ENCODE measurements at regions not wholly inside any gene's neighbourhood (a gene's known extent, or its start where the extent isn't known, plus 50 kb on each side); places are given as distances from the start of the nearest gene placed in this dataset.
"Not testable (repeated sequence)": the region's sequence is repeated elsewhere in the genome, so short reads cannot be mapped to it uniquely, and the experiment has no call there.

GRCh38 chr9:40907657-40908624, 220.5 kb downstream of the FOXD4L6 start:
- Histone ChIP-seq H3K4me3 (ENCODE audit: low read length) (no peak overlapping the region), H3K27me3 (ENCODE audit: control insufficient read depth in 2 of 2, insufficient read depth in 2 of 2, low read length in 2 of 2) (no peaks in the 10 kb centered on the region), H3K9me3 (ENCODE audit: control insufficient read depth in 2 of 3, low read length in 3 of 3) (peaks cover 5 to 84% (median 23%) of the 10 kb centered on the region in 3 experiments), H3K4me1 (ENCODE audit: control insufficient read depth in 2 of 2, insufficient read depth in 2 of 2, low read length in 2 of 2) (no peaks in the 10 kb centered on the region), H3K27ac (ENCODE audit: low read depth, low read length) (no peak overlapping the region), H3K36me3 (ENCODE audit: control insufficient read depth in 2 of 3, insufficient read depth in 3 of 3, low read length in 3 of 3) (no peaks in the 10 kb centered on the region)
- ChIA-PET POLR2A (no interaction called here), CTCF (no interaction called here)
- ATAC-seq, result no peak
- Mint-ChIP-seq H3K36me3 (peaks cover 0 to 55% (median 23%) of the 10 kb centered on the region in 5 donors), H3K4me1 (no peaks in the 10 kb centered on the region), H3K4me3 (no peak overlapping the region), H3K9me3 (peaks cover 4 to 100% (median 91%) of the 10 kb centered on the region in 11 donors), H3K27me3 (peaks cover 0 to 11% (median 10%) of the 10 kb centered on the region in 5 donors), H3K27ac (no peak overlapping the region)
- DNase-seq, result no peak
- intact Hi-C loops (cut with micrococcal nuclease), result no loop called here

DNA sequence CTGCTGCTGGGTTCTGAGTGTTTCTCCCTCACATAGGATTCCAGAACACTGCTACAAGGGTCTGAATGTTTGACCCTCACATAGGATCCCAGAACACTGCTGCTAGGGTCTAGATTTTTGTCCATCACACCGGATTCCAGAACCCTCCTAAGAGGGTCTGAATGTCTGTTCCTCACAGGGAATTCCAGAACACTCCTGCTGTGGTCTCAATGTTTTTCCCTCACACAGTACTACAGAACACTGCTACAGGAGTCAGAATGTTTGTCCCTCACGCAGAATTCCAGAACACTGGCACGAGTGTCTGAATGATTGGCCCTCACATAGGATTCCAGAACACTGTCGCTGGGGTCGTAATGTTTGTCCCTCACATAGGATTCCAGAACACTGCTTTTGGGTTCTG, 221.6 kb downstream of the FOXD4L6 start:
- POLR2A ChIA-PET; H3K36me3 ChIP-seq (ENCODE audit: control insufficient read depth in 2 of 3, insufficient read depth in 3 of 3, low read length in 3 of 3); CTCF ChIA-PET; H3K27ac ChIP-seq (ENCODE audit: low read depth, low read length); H3K27me3 ChIP-seq (ENCODE audit: control insufficient read depth in 2 of 2, insufficient read depth in 2 of 2, low read length in 2 of 2); H3K4me1 ChIP-seq (ENCODE audit: control insufficient read depth in 2 of 2, insufficient read depth in 2 of 2, low read length in 2 of 2); intact Hi-C loops (cut with micrococcal nuclease); H3K4me3 Mint-ChIP-seq; DNase-seq; H3K4me1 Mint-ChIP-seq; H3K27ac Mint-ChIP-seq; H3K4me3 ChIP-seq (ENCODE audit: low read length): not testable (repeated sequence)
- H3K9me3 ChIP-seq (ENCODE audit: control insufficient read depth in 2 of 3, low read length in 3 of 3), result peaks cover 5 to 76% (median 18%) of the 10 kb centered on the region in 3 experiments
- ATAC-seq, result peak; percentile 20
- H3K36me3 Mint-ChIP-seq, result peaks cover 3 to 57% (median 22%) of the 10 kb centered on the region in 5 donors
- H3K27me3 Mint-ChIP-seq, result peaks cover 0 to 11% (median 10%) of the 10 kb centered on the region in 5 donors
- peaks cover 9 to 100% (median 85%) of the 10 kb centered on the region in 11 donors for H3K9me3 Mint-ChIP-seq

- H3K4me3 ChIP-seq (ENCODE audit: low read length); intact Hi-C loops (cut with micrococcal nuclease); H3K36me3 ChIP-seq (ENCODE audit: control insufficient read depth in 2 of 3, insufficient read depth in 3 of 3, low read length in 3 of 3); CTCF ChIA-PET; H3K4me3 Mint-ChIP-seq; H3K27me3 Mint-ChIP-seq; H3K27me3 ChIP-seq (ENCODE audit: control insufficient read depth in 2 of 2, insufficient read depth in 2 of 2, low read length in 2 of 2); POLR2A ChIA-PET; H3K27ac ChIP-seq (ENCODE audit: low read depth, low read length); DNase-seq; ATAC-seq; H3K4me1 Mint-ChIP-seq; H3K27ac Mint-ChIP-seq; H3K4me1 ChIP-seq (ENCODE audit: control insufficient read depth in 2 of 2, insufficient read depth in 2 of 2, low read length in 2 of 2): not testable (repeated sequence)
- peaks cover 5 to 54% (median 26%) of the 10 kb centered on the region in 5 donors for H3K36me3 Mint-ChIP-seq
- peaks cover 0 to 52% (median 18%) of the 10 kb centered on the region in 3 experiments for H3K9me3 ChIP-seq (ENCODE audit: control insufficient read depth in 2 of 3, low read length in 3 of 3)
- peaks cover 30 to 100% (median 91%) of the 10 kb centered on the region in 11 donors for H3K9me3 Mint-ChIP-seq
Measured at GRCh38 chr9:40892315-40892714, 236.2 kb downstream of the FOXD4L6 start.

DNA sequence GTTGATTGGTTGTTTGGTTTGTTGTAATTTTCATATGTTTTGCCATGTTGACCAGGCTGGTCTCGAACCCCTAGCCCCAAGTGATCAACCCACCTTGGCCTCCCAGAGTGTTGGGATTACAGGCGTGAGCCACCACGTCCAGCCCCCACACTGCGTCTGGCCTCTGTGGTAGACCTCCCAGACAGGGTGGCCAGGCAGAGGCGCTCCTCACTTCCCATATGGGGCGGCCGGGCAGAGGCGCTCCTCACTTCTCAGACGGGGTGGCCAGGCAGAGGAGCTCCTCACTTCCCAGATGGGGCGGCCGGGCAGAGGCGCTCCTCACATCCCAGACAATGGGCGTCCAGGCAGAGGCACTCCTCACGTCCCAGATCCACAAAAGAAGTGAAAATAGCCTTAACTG, 242.6 kb downstream of the FOXD4L6 start:
- H3K4me3 ChIP-seq (ENCODE audit: low read length); POLR2A ChIA-PET: not testable (repeated sequence)
- peaks cover 5 to 45% (median 13%) of the 10 kb centered on the region in 5 donors for H3K36me3 Mint-ChIP-seq

GRCh38 chr9:40884902-40885490, 243.5 kb downstream of the FOXD4L6 start:
- H3K4me1 ChIP-seq (ENCODE audit: control insufficient read depth in 2 of 2, insufficient read depth in 2 of 2, low read length in 2 of 2); POLR2A ChIA-PET; H3K27me3 ChIP-seq (ENCODE audit: control insufficient read depth in 2 of 2, insufficient read depth in 2 of 2, low read length in 2 of 2); H3K36me3 ChIP-seq (ENCODE audit: control insufficient read depth in 2 of 3, insufficient read depth in 3 of 3, low read length in 3 of 3); DNase-seq; H3K27ac Mint-ChIP-seq; H3K4me1 Mint-ChIP-seq; CTCF ChIA-PET; H3K4me3 Mint-ChIP-seq; ATAC-seq; H3K27me3 Mint-ChIP-seq; H3K4me3 ChIP-seq (ENCODE audit: low read length); intact Hi-C loops (cut with micrococcal nuclease); H3K27ac ChIP-seq (ENCODE audit: low read depth, low read length): not testable (repeated sequence)
- peaks cover 2 to 49% (median 12%) of the 10 kb centered on the region in 5 donors for H3K36me3 Mint-ChIP-seq
- peaks cover 24 to 99% (median 82%) of the 10 kb centered on the region in 11 donors for H3K9me3 Mint-ChIP-seq
- peaks cover 0 to 70% (median 9%) of the 10 kb centered on the region in 3 experiments for H3K9me3 ChIP-seq (ENCODE audit: control insufficient read depth in 2 of 3, low read length in 3 of 3)

More for the DNA sequence above, 242.6 kb downstream of the FOXD4L6 start:
- DNase-seq; CTCF ChIA-PET; intact Hi-C loops (cut with micrococcal nuclease); H3K27me3 Mint-ChIP-seq; H3K27ac ChIP-seq (ENCODE audit: low read depth, low read length); ATAC-seq; H3K4me3 Mint-ChIP-seq; H3K27ac Mint-ChIP-seq; H3K4me1 ChIP-seq (ENCODE audit: control insufficient read depth in 2 of 2, insufficient read depth in 2 of 2, low read length in 2 of 2); H3K27me3 ChIP-seq (ENCODE audit: control insufficient read depth in 2 of 2, insufficient read depth in 2 of 2, low read length in 2 of 2); H3K36me3 ChIP-seq (ENCODE audit: control insufficient read depth in 2 of 3, insufficient read depth in 3 of 3, low read length in 3 of 3); H3K4me1 Mint-ChIP-seq: not testable (repeated sequence)
- H3K9me3 ChIP-seq (ENCODE audit: control insufficient read depth in 2 of 3, low read length in 3 of 3), result peaks cover 0 to 64% (median 9%) of the 10 kb centered on the region in 3 experiments
- H3K9me3 Mint-ChIP-seq, result peaks cover 15 to 99% (median 79%) of the 10 kb centered on the region in 11 donors

GRCh38 chr9:40884072-40884901, 244.2 kb downstream of the FOXD4L6 start:
- no peak for DNase-seq
- POLR2A ChIA-PET, result no interaction called here
- H3K4me3 ChIP-seq (ENCODE audit: low read length), result no peak overlapping the region
- peaks cover 0 to 70% (median 9%) of the 10 kb centered on the region in 3 experiments for H3K9me3 ChIP-seq (ENCODE audit: control insufficient read depth in 2 of 3, low read length in 3 of 3)
- peaks cover 30 to 99% (median 85%) of the 10 kb centered on the region in 11 donors for H3K9me3 Mint-ChIP-seq
- no peak overlapping the region for H3K27ac ChIP-seq (ENCODE audit: low read depth, low read length)
- H3K4me3 Mint-ChIP-seq, result no peak overlapping the region
- no peaks in the 10 kb centered on the region for H3K36me3 ChIP-seq (ENCODE audit: control insufficient read depth in 2 of 3, insufficient read depth in 3 of 3, low read length in 3 of 3)
- H3K4me1 ChIP-seq (ENCODE audit: control insufficient read depth in 2 of 2, insufficient read depth in 2 of 2, low read length in 2 of 2), result no peaks in the 10 kb centered on the region
- CTCF ChIA-PET, result no interaction called here
- peaks cover 0 to 52% (median 12%) of the 10 kb centered on the region in 5 donors for H3K36me3 Mint-ChIP-seq
- no peak overlapping the region for H3K27ac Mint-ChIP-seq
- H3K4me1 Mint-ChIP-seq, result no peaks in the 10 kb centered on the region
- intact Hi-C loops (cut with micrococcal nuclease), result no loop called here
- no peaks in the 10 kb centered on the region for H3K27me3 ChIP-seq (ENCODE audit: control insufficient read depth in 2 of 2, insufficient read depth in 2 of 2, low read length in 2 of 2)
- peak; percentile 22 for ATAC-seq
- H3K27me3 Mint-ChIP-seq, result no peaks in the 10 kb centered on the region

Measured in naive thymus-derived CD4-positive, alpha-beta T cell (primary cell).